ENCODE measurements at regions not wholly inside any gene's neighbourhood (a gene's known extent, or its start where the extent isn't known, plus 50 kb on each side); places are given as distances from the start of the nearest gene placed in this dataset.

DNA sequence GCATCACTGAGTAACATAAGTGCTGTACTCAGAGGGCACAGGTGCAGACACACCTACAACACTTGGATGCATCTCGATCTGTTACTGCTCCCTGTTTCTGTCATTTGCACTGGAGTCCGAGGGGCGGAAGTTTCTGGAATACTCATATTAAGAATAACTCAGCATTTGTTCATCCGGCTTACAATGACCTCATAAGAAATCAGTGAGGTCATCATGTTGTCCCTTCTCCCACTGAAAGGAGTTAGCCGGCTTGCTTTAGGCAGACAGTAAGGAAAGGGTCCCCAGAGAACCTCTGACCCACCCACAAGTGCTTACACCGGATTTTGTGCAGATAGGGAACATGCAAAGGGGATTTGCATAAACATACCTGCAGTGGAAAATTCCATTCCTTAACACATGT, 344.7 kb downstream of the HAPSTR1 start:
- TF ChIP-seq, protein P1, sequence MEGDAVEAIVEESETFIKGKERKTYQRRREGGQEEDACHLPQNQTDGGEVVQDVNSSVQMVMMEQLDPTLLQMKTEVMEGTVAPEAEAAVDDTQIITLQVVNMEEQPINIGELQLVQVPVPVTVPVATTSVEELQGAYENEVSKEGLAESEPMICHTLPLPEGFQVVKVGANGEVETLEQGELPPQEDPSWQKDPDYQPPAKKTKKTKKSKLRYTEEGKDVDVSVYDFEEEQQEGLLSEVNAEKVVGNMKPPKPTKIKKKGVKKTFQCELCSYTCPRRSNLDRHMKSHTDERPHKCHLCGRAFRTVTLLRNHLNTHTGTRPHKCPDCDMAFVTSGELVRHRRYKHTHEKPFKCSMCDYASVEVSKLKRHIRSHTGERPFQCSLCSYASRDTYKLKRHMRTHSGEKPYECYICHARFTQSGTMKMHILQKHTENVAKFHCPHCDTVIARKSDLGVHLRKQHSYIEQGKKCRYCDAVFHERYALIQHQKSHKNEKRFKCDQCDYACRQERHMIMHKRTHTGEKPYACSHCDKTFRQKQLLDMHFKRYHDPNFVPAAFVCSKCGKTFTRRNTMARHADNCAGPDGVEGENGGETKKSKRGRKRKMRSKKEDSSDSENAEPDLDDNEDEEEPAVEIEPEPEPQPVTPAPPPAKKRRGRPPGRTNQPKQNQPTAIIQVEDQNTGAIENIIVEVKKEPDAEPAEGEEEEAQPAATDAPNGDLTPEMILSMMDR (IDR thresholded peaks at IDR 0.05) = no peak
- no peak for TF ChIP-seq POLR2A (IDR thresholded peaks at IDR 0.05)

Data from body of pancreas (tissue), 4 donors.